IPS-18a (cell line): ENCODE measurements at regions not wholly inside any gene's neighbourhood (a gene's known extent, or its start where the extent isn't known, plus 50 kb on each side); places are given as distances from the start of the nearest gene placed in this dataset.

Experiments used
- H3K27ac ChIP-seq: one replicate; pipeline ENCODE4 v1.5.1; 2013; ENCODE audit warnings: low read length
- H3K27me3 ChIP-seq: one replicate; pipeline ENCODE4 v1.6.1; 2013; ENCODE audit warnings: mild to moderate bottlenecking, low read length; ENCODE audit not compliant: control insufficient read depth, insufficient read depth
- H3K36me3 ChIP-seq: one replicate; pipeline ENCODE4 v1.6.1; 2013; ENCODE audit warnings: low read depth, low read length; ENCODE audit not compliant: control insufficient read depth
- H3K4me1 ChIP-seq: one replicate; pipeline ENCODE4 v1.6.1; 2013; ENCODE audit warnings: low read depth, low read length; ENCODE audit not compliant: control insufficient read depth
- H3K4me3 ChIP-seq: one replicate; pipeline ENCODE4 v1.5.1; 2013; ENCODE audit warnings: low read length
- H3K9ac ChIP-seq: one replicate; pipeline ENCODE4 v1.6.1; 2013; ENCODE audit warnings: mild to moderate bottlenecking, low read length, moderate library complexity
- H3K9me3 ChIP-seq: one replicate; pipeline ENCODE4 v1.6.1; 2013; ENCODE audit warnings: low read depth, low read length; ENCODE audit not compliant: control insufficient read depth

DNA sequence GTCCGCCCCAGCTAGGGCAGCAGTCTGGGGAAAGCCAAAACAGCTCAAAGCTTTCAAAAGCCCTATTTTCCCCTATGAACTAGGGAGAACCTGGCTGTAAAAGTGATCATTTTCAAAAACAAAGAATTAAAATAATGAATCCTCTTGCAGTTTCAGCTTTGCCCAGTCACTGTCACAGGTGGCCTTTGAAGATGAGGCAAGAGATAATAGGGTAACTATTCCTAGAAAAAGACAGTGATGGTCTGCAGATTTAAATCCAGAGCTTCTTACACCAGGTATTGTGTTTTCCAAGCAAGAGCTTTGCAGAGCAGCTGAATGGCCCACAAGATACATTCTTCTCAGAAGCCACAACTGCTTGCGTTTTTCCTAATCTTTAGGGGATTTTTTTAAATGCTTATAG, 80.2 kb upstream of the NUDT4 start:
- Histone ChIP-seq H3K9ac (no peak overlapping the region), H3K9me3 (no peaks in the 10 kb centered on the region), H3K27me3 (no peaks in the 10 kb centered on the region), H3K27ac (no peak overlapping the region), H3K4me3 (no peak overlapping the region), H3K4me1 (no peaks in the 10 kb centered on the region), H3K36me3 (no peaks in the 10 kb centered on the region)

DNA sequence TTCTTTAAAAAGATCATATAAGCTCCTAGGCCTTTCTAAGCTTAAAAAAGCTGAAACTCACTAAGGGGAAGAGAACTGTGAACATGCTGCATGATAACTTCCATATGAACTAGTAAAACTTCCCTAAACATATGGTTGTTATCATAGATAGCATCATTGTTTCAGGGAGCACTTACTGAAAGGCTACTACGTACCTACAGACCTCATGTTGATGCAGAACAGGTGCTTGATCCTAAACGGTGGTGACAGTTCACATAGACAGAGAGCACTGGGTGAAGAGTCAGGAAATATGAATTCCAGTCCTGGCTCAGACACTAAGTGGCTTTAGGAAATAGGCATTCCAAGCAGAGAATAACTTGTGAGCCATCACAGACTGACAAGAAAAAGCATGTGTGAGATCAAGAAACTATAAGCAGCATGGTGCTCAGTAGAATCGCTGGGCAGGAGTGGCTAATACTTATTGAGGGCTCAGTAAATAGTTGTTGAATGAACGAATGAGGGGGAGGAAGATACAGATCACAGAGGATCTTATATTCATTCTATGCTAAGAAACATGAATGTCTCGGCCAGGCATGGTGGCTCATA, 78.4 kb upstream of the NUDT4 start:
- H3K27me3 ChIP-seq, result no peaks in the 10 kb centered on the region
- H3K9ac ChIP-seq, result no peak overlapping the region
- H3K36me3 ChIP-seq, result no peaks in the 10 kb centered on the region
- no peak overlapping the region for H3K27ac ChIP-seq
- H3K4me3 ChIP-seq, result no peak overlapping the region
- H3K4me1 ChIP-seq, result no peaks in the 10 kb centered on the region
- no peaks in the 10 kb centered on the region for H3K9me3 ChIP-seq

- Histone ChIP-seq H3K9ac (no peak overlapping the region), H3K27ac (no peak overlapping the region), H3K9me3 (no peaks in the 10 kb centered on the region), H3K36me3 (no peaks in the 10 kb centered on the region), H3K27me3 (no peaks in the 10 kb centered on the region), H3K4me1 (no peaks in the 10 kb centered on the region), H3K4me3 (no peak overlapping the region)
Measured at GRCh38 chr12:93300611-93301021, 77.1 kb upstream of the NUDT4 start.

- Histone ChIP-seq H3K27me3 (no peaks in the 10 kb centered on the region), H3K4me3 (no peak overlapping the region), H3K27ac (no peak overlapping the region), H3K9me3 (peaks cover 4% of the 10 kb centered on the region), H3K4me1 (no peaks in the 10 kb centered on the region), H3K36me3 (no peaks in the 10 kb centered on the region), H3K9ac (no peak overlapping the region)
Measured at GRCh38 chr12:93302331-93303229, 75.1 kb upstream of the NUDT4 start.

DNA sequence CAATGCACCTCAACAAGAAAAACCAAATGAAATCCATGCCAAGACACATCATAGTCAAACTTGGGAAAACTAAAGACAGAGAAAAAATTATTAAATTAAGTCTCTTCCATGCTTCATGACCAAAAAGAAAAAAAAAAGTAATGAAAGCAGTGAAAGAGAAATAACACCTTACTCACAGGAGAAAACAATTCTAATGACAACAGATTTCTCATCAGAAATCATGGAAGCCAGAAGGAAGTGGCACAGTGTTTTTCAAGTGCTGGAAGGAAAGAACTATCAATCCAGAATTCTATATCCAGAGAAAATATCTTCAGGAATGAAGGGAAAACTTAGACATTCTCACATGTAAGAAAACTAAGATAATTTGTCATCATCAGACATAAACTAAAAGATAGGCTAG, 71.1 kb upstream of the NUDT4 start:
- Histone ChIP-seq H3K36me3 (no peaks in the 10 kb centered on the region), H3K9ac (no peak overlapping the region), H3K4me1 (peaks cover 3% of the 10 kb centered on the region), H3K4me3 (no peak overlapping the region), H3K27me3 (no peaks in the 10 kb centered on the region), H3K9me3 (peaks cover 4% of the 10 kb centered on the region), H3K27ac (no peak overlapping the region)

- Histone ChIP-seq H3K9ac (no peak overlapping the region), H3K27me3 (no peaks in the 10 kb centered on the region), H3K36me3 (no peaks in the 10 kb centered on the region), H3K4me3 (no peak overlapping the region), H3K4me1 (peaks cover 3% of the 10 kb centered on the region), H3K27ac (no peak overlapping the region), H3K9me3 (peaks cover 4% of the 10 kb centered on the region)
Measured at GRCh38 chr12:93308281-93308680, 69.4 kb upstream of the NUDT4 start.

DNA sequence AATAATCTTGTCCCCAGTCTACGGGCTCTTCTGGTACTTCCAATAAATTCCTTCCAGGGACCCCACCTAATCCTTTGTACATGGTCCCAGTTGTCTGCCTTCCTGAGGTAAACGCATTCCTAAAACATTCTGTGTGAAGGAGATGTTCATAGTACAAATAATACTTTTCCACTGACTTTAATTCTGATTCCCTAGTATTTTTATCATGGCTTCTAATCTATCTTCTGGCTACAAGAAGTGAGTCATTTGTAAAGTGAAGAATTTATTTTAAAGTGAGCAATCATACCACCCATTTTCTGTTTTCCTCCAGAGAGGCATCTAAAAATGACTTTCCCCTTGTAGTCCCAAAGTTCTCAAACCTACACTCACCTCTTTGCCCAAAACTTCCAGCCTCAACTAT, 65.9 kb upstream of the NUDT4 start:
- Histone ChIP-seq H3K9me3 (no peaks in the 10 kb centered on the region), H3K27ac (no peak overlapping the region), H3K27me3 (no peaks in the 10 kb centered on the region), H3K4me1 (peaks cover 3% of the 10 kb centered on the region), H3K36me3 (no peaks in the 10 kb centered on the region), H3K4me3 (no peak overlapping the region), H3K9ac (no peak overlapping the region)

DNA sequence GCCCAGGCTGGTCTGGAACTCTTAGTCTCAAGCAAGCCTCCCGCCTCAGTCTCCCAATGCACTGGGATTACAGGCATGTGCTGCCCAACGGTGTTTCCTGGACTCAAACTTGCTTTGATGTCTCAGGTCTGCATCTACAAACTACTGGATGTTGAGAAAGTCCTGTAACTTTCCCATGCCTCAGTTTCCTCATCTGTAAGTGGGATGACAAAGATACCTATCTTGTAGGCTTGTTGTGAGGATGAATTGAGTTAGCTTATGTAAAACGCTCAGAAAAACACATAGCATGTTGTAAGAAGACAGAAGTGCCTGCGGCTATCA, 63.6 kb upstream of the NUDT4 start:
- no peak overlapping the region for H3K27ac ChIP-seq
- no peaks in the 10 kb centered on the region for H3K9me3 ChIP-seq
- peaks cover 3% of the 10 kb centered on the region for H3K4me1 ChIP-seq
- no peaks in the 10 kb centered on the region for H3K27me3 ChIP-seq
- H3K9ac ChIP-seq, result no peak overlapping the region
- H3K36me3 ChIP-seq, result no peaks in the 10 kb centered on the region
- no peak overlapping the region for H3K4me3 ChIP-seq

GRCh38 chr12:93315385-93315906, 62.3 kb upstream of the NUDT4 start:
- H3K27ac ChIP-seq, result no peak overlapping the region
- H3K4me1 ChIP-seq, result no peaks in the 10 kb centered on the region
- no peaks in the 10 kb centered on the region for H3K27me3 ChIP-seq
- no peaks in the 10 kb centered on the region for H3K36me3 ChIP-seq
- H3K9ac ChIP-seq, result no peak overlapping the region
- no peak overlapping the region for H3K4me3 ChIP-seq
- no peaks in the 10 kb centered on the region for H3K9me3 ChIP-seq

DNA sequence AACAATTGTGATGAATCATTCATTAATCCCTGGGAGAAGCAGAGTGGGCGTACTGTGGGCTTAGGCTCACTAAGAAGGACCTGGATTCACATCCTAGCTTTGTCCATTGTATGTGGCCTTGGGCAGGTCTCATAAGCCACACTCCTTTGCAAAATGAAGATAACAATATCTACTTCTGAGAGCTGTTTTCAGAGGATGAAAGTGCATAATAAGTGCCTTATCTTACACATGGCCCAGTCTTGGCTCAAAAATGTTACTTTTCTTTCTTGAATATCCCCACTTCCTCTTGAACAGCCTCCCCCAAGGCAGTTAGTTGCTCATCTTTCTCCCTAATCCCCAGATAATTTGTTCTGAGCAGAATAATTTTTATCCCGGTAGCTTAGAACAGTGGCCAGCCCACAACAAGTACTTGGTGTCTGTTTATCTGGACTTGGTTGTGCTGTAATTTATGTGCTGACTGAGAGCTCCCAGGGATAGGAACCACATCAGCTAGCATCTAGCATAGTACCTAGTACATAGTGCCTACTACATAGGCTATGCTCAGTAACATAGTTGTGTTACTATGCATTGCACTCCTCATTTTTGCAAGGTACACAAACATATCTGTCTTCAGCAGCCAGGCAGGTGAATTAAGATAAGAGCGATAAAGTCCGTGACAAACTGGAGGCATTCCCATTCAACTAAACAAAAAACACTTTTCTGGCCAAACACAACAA, 61.7 kb upstream of the NUDT4 start:
- Histone ChIP-seq H3K27me3 (no peaks in the 10 kb centered on the region), H3K4me3 (no peak overlapping the region), H3K36me3 (no peaks in the 10 kb centered on the region), H3K9ac (no peak overlapping the region), H3K9me3 (no peaks in the 10 kb centered on the region), H3K27ac (no peak overlapping the region), H3K4me1 (no peaks in the 10 kb centered on the region)

DNA sequence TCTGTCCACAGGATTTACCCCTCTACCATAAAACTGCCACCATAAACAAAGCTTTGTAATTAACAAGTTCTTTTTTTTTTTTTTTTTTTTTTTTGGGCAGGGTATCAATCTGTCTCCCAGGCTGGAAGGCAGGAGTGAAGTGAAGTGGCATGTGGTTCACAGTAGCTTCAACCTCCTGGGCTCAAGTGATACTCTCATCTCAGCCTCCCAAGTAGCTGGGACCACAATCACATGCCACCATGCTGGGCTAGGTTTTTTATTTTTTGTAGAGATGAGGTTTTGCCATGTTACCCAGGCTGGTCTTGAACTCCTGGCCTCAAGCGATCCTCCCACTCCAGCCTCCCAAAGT, 61.1 kb upstream of the NUDT4 start:
- Histone ChIP-seq H3K9ac (no peak overlapping the region), H3K4me3 (no peak overlapping the region), H3K36me3 (no peaks in the 10 kb centered on the region), H3K4me1 (no peaks in the 10 kb centered on the region), H3K9me3 (no peaks in the 10 kb centered on the region), H3K27me3 (no peaks in the 10 kb centered on the region), H3K27ac (no peak overlapping the region)
